NCI-H82 (cell line): ENCODE measurements at regions not wholly inside any gene's neighbourhood (a gene's known extent, or its start where the extent isn't known, plus 50 kb on each side); places are given as distances from the start of the nearest gene placed in this dataset.
"Not testable (repeated sequence)": the region's sequence is repeated elsewhere in the genome, so short reads cannot be mapped to it uniquely, and the experiment has no call there.

Experiments used
- DNase-seq: peaks from one replicate; lab custom pipeline; 2025; lab: John Stamatoyannopoulos, UW

- not testable (repeated sequence) for DNase-seq
These were observed 747.1 kb upstream of the MEF2C start for GRCh38 chr5:89630064-89630463.

DNA sequence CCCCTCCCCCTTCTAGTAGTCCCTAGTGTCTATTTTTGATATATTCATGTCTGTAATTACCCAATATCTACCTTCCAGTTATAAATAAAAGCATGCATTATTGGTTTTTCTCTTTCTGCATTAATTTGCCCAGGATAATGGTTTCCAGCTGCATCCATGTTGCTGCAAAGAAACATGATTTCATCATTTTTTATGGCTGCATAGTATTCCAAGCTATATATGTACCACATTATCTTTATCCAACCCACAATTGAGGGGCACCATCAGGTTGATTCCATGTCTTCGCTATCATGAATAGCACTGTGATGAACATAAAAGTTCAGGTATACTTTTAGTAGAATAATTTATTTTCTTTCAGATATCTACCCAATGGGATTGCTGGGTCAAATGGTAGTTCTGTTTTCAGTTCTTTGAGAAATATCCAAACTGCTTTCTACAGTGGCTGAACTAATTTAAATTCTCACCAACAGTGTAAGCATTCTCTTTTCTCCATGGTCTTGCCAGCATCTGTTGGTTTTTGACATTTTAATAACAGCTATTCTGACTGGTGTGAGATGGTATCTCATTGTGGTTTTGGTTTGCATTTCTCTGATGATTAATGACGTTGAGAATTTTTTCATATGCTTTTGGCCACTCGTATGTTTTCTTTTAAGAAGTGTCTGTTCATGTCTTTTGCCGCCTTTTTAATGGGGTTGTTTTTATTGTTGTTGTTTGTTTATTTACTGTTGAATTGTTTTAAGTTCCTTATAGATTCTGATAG is 746.1 kb upstream of the MEF2C start:
- no peak for DNase-seq

- no peak for DNase-seq
These were observed 733.0 kb upstream of the MEF2C start for GRCh38 chr5:89615839-89616518.

GRCh38 chr5:89613222-89613956 is 730.4 kb upstream of the MEF2C start:
- DNase-seq, result no peak

DNA sequence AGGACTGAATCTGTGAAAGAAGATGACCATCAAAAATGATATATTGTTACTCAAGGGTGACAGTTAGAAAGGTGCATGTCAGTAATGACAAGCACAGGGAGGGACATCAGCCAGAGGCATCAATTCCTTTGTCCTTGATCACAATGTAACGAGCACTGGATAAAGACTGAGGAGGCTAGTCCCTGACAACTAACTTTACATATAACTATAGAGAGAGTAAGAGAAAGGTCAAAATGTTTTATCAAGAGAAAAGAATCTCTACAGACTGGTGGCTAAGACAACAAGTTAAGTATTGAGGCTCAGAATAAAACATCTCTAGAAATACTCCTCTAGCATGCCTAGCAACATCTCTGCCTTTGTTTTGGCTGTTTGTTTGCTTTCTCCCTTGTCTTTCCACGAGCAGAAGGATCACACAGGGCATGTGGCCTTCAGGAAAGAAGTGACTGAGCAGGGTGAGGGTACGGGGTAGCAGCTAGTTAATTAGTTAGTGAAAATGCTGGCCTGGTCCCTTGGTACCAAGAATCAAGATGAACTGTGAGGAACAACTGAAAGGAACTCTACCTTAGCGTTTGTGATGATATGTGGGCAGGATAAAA is 724.1 kb upstream of the MEF2C start:
- no peak for DNase-seq

GRCh38 chr5:89604342-89604741 is 721.4 kb upstream of the MEF2C start:
- DNase-seq, result peak; percentile 49

GRCh38 chr5:89601880-89602279 is 718.9 kb upstream of the MEF2C start:
- no peak for DNase-seq

DNA sequence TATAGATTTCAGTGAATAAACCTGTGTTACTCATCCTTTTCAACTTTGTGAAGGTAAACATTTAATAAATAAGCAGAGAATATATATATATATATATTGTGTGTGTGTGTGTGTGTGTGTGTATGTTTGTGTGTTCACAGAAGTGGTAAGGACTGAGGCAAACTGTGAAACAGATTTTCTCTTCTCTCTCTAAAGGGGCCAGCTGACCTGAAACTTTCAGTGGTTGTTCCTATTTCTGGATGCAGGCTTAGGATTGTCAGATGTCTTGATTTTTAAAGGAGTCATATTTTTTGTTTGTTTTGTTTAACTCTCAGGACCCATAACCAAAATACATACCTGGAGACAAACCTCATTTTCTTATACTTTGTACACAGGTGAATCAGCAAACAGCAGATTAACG is 714.9 kb upstream of the MEF2C start:
- DNase-seq, result no peak

DNA sequence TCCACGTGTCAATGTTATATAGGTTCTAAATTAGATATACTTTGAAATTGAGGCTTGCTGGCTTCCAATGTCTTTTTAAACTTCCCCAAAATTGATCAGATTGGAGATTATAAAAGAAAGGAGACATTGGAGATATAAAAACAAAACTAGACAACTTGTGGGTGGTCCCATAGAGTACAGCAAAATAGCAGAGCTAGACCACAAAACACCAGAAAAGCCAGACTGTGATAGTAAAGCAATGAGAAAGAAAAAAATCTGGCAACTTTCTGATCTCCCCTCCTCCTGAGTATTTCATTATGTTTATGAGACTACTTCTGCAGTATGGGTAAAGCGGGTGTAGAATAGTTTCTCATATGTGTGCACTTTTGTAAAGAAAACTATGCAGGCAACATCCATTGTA is 713.8 kb upstream of the MEF2C start:
- DNase-seq, result no peak

DNA sequence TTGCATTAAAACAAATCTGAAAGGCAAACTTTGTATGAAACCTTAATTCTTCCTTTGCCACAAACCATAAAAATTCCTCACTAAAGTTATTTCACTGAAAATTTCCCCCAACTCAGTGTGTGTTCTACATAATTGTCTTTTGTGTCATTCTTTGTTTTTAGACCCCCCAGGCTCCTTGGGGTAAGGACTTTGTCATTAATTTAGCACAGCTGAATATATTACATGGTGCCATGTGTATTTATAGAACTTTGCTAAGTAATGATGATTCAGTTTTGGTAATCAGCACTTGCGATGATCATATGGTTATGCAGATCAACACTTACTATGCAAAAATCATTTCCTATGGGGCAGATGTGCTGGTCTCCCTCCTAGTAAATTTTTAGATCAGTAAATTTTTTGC is 712.1 kb upstream of the MEF2C start:
- DNase-seq, result no peak

DNA sequence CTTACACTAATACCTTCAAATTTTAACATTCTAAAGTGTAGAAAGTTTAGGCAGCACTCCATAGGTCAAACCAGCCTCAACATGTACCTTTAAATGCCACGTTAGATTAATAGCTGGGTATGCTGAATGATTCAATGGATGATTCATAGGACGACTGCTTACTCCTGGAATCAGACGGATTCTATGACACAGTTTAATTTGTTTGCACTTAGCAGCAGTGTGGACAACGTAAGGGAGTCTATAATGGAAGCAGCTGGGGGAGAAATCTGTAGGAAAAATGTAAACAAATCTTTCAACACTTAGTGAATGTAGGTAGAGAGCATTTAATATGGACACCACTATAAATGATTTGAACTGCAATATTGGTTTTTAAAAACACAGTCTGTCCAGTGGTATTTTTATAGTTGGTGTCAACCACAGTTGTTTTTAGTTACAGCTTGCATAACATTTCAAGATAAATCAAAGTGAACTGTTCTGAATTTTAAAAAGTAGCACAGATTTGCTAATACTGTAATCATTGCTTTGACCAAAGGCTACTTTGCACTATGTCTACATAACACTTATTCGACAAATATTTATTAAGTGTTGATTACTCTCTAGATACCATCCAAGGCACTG is 701.5 kb upstream of the MEF2C start:
- DNase-seq, result no peak

- DNase-seq, result no peak
These were observed 700.5 kb upstream of the MEF2C start for GRCh38 chr5:89583534-89583933.

- DNase-seq, result no peak
These were observed 699.9 kb upstream of the MEF2C start for GRCh38 chr5:89582768-89583339.

DNA sequence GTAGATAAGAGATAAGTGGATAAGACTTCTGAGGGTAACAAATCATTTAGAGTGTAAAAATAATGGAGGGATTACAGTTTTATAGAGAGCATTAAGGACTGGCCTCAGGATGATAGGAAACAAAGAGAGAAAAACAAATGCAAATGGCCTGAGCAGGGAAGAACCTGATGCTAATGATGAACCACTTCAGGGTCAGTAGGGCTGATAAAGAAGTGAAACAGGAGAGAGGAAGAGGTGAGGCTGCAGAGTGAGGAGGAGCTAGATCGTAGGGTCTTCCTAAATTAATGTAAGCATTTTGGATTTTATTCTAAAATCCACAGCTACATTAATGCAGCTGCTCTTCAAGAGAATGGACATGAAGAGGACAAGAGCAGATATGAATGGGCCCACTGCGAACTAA is 698.0 kb upstream of the MEF2C start:
- DNase-seq, result peak; percentile 78

GRCh38 chr5:89575319-89575718 is 692.3 kb upstream of the MEF2C start:
- no peak for DNase-seq

- no peak for DNase-seq
These were observed 690.4 kb upstream of the MEF2C start for GRCh38 chr5:89573345-89573744.

GRCh38 chr5:89572696-89573095 is 689.7 kb upstream of the MEF2C start:
- DNase-seq, result no peak

GRCh38 chr5:89570557-89570956 is 687.6 kb upstream of the MEF2C start:
- no peak for DNase-seq

DNA sequence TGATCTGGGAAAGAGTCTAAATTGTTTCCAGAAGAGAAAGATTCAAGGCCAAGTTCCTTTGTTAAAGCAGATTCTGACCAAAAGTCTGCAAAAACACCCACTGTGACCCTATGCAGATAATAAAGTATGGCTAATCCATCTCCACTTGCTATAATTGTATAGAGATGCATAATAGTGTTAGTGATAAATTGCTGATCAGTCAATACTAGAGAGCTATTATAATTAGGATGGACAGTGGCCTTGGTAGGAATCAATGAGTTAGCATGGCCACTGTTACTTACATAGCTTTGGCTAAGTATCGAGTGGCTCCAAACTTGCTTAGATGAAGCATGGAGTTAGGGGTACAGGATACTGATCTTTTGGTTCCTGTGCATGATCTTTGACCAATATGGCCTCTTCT is 683.4 kb upstream of the MEF2C start:
- DNase-seq, result no peak

DNA sequence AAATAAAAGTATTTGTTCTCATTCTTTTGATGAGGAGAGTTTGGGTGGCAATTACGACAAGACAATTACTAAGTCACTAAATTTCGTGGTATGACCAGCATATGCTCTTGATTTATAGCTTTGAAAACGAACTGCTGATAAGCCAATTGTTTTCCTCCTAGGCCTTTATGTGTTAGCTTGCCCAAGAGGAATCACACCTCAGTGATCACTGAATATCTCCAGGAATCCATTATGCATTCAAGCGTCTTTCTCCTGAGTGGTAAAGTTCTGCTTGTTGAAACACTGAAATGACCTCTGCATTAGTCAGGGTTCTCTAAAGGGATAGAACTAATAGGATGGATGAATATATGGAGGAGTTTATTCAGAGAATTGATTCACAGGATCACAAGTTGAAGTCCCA is 677.7 kb upstream of the MEF2C start:
- DNase-seq, result no peak

DNA sequence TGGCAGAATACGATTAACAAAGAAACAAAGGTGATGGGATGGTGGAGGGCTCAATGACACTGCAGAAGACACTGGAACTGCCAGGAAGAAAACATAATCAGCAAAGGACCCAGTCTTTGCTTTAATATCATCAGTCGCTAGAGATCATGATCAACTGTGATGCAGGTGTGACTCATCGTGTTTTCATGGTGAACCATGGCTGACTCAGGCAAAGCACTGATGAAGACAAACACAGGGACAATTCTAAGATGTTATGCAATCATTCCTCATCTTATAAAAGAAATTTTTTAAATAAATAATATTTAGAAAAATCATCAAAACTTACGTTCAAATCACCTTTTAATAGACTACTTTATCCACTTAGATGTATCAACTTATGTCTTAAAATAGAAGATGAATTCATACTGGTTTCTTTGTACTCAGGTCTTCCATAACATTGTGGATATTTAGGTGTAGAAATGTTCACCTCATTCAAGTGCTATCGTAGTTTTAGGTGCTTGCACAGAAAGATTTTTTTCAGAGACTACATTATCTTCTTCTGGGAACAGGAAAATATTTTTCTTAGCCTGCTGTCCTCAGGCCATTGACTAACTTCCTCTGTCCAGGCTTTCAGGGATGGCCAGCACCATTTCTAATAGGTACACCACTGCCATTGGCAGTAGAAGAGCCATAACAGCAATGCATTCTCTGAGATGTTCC is 673.4 kb upstream of the MEF2C start:
- no peak for DNase-seq
